AG20443 (cell line): ENCODE measurements at regions not wholly inside any gene's neighbourhood (a gene's known extent, or its start where the extent isn't known, plus 50 kb on each side); places are given as distances from the start of the nearest gene placed in this dataset.
"Not testable (repeated sequence)": the region's sequence is repeated elsewhere in the genome, so short reads cannot be mapped to it uniquely, and the experiment has no call there.

Source experiments
- DNase-seq: peaks from one replicate; pipeline ENCODE4 v3.0.0; 2012; ENCODE audit warnings: low spot score, mixed read lengths

DNA sequence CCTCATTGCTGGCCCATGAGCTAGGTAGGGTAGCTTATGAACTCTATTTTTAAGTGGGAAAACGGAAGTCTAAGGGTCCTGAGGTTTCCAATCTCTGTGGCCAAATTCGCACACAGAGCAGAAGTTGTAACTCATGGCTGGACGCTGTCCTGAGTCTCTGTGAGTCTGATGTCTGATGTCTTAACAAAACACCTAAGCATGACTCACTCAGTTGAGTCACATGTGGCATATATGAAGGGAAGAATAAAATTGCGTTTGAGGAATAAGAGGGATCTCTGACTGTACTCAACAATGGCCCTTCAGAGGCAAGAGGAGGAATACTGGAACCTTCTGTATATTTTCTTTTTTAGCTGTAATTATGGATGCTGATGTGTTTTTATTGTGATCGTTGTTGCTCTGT is 569.7 kb downstream of the RIT2 start:
- DNase-seq, result peak; percentile 19

DNA sequence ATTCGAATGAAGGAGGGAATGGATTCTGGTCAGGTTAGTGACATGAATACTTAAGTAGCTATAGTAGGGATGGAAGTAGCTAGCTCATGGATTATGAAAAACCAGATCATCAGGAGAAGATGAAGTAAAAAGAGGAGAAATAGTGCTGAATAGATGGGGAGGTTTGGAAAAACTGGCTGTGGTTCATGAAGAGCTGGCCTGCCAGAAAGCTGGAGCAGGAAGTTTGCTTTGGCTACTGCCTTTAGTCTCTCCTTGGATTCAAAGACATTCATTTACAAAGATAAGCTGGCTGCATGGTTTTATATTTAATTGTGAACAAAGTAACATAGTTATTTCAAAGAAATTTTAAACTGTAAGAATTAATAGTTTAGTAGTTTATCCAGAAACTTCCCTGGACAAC is 567.0 kb downstream of the RIT2 start:
- no peak for DNase-seq

DNA sequence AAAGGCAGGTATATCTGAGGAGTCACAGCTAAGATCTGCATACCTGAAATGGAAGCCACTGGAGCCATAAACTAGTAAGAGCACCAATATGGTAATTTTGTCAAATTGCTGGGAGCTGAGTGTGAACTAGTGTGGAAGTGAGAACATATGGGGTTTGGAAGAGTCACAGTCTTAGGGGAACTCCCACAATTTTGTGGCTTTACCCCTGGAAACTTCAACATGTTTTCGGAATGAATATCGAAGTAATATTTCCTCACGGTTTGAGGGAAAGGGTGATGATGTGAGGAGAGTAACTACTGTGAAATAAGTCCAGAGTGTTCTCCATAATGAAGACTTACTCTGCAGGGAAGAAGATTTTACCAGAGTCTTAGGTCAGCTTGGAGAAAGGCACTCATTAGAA is 565.9 kb downstream of the RIT2 start:
- peak; percentile 11 for DNase-seq

DNA sequence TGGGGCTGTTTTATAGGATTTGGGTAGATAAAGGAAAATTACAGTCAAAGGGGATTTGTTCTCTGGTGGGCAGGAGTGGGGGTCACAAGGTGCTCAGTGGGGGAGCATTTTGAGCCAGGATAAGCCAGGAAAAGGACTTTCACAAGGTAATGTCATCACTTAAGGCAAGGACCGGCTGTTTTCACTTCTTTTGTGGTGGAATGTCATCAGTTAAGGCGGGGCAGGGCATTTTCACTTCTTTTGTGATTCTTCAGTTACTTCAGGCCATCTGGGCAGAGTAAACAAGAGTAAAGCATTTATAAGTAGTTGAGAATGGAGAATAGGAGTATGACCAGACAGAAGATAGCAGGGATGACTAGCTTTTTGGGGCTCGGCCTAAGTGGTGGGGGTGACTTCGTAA is 562.9 kb downstream of the RIT2 start:
- DNase-seq, result not testable (repeated sequence)

DNA sequence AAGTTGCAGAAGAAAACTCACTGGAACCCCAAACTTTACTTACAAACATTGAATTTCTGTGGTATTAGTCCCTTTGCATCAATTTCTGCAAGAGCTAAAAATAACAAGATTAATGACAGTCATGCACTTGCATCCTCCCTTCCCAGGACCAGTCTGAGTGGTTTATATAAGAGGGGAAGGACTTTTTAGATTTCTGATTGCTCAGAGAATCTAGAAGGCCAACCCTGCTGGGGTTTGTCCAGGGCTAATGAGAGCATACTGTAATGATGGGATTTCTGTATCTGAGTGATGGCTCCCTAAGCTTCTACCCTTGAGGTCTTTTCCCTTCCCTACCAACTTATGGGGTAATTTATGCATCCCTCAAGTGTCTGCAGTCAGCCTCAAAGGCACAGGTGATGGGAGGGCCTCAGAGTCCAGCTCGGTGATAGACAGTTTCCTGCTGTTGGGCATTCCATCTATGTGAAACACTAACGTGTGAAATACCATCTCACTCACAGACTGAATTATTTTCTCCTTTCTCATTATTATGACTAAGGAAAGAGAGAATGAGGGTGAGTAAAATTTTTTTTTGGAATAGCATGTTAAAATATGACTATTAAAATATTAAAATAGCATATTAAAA is 556.3 kb downstream of the RIT2 start:
- peak; percentile 17 for DNase-seq

DNA sequence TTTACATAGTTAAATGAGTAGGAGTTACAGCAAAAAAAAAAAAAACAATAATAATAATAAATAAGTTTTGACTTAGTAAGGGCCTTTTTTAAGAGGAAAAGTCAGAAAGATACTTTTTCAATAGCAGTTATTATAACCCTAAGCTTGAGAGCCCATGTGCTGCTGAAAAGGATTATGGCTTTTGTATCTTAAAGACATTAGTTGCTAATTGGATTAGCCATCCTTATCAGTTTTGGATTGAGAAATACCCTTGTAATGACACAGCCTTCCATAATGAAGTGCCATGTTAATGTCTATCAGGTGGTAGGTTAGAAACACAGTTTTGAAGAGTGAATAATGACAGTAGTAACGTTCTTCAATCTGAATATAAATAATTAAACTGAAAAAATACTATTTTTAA is 554.0 kb downstream of the RIT2 start:
- DNase-seq, result no peak

DNA sequence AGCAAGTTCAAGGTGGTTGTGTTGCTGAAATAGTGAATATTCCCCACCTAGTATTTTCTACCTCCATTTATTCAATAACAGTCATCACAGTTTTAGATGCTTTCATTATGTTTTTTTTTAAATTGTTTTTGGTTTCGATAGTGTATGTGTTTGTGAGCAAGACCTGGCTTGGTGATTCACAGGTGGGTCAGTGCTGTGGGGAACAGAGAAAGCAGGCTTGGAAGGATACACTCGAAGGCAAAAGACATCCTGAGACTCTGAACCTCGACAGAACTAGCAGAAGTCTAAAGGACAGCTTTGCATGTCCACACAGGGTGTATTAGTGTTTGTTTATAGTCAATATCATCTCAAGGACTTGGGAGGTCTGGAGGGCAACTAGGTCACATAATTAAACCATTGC is 551.5 kb downstream of the RIT2 start:
- DNase-seq, result no peak

DNA sequence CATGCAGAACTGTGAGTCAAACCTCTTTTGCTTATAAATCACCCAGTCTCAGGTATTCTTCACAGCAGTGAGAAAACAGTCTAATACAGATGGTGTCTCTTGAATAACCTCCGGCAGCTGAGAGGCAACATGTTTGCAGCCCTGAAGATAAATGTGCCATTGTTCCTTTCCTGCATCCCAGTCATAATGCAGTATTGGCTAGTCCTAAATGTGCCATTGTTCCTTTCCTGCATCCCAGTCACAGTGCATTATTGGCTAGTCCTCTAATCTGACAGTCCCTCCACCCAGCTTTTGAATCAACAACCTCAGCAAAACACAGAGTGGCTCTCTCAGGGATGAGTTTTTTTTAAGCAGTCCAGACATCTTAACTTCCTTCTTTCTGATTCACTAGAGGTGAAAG is 550.7 kb downstream of the RIT2 start:
- no peak for DNase-seq

DNA sequence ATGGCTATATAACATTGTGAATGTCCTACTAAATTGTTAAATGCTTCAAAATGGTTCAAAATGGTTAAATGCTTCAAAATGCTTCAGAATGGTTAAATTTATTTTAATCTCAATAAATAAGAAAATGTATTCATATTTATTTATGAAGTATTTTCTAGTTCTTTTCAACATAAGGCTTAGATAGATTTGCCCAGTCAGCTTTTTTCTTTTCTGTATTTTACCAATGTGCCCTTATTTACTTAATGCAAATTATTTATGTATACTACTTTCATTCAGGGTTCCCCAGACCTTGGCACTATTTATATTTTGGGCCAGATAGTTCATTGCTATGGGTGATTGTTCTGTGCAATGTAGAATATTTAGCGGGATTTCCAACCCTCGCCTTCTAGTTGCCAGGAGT is 546.7 kb downstream of the RIT2 start:
- no peak for DNase-seq

DNA sequence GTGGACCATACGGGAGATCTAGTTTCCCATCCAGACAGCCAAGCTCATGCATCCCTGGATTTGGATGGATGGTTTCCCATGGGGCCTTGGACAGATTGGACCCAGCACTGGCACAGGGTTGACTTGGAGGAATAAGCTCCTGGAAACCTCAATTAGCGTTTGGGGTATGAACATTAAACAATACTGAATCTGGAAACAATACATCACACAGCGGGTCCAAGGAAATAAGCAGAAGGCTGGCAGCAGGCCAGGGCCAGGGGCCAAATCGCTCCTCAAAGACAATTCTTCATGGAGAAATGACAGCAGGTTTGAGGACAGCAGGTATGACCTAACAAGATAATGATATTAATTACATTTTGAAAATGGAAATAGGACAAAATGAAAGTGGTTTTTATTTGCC is 540.6 kb downstream of the RIT2 start:
- no peak for DNase-seq

DNA sequence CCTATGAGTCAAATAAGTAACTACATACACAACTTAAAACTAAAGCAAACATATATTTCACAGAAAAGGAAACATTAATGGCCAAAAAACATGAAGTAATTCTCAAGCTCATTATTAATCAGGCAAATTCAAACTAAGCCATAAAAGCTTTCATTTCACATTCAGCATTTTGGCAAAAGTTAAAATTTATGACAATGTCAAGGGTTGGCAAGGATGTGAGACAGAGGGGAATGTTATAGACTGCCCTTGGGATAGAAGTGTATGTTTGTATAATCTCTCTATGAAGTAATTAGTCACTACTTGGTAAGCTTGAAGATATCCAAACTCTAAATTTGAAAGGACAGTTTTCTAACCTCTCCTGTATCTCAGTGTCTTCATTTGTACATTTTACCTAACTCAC is 539.4 kb downstream of the RIT2 start:
- DNase-seq, result no peak

DNA sequence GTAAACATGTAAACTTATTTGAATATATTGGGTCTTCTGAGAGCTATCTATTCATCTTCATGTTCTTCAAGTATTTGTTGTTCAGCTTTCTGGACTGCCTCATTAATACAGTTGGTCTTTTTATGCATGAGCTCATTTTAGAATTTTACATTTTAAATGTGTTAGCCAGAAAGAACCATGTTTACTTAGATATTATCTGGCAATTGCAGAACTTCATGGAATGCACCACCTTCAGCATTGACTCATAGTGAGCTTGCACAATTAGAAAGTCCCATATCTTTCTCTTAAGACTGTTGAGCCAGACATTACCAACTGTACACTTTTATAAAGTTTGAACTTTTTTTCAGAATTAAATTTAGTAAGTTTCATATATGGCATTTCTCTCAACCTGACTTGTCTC is 536.7 kb downstream of the RIT2 start:
- peak; percentile 14 for DNase-seq

DNA sequence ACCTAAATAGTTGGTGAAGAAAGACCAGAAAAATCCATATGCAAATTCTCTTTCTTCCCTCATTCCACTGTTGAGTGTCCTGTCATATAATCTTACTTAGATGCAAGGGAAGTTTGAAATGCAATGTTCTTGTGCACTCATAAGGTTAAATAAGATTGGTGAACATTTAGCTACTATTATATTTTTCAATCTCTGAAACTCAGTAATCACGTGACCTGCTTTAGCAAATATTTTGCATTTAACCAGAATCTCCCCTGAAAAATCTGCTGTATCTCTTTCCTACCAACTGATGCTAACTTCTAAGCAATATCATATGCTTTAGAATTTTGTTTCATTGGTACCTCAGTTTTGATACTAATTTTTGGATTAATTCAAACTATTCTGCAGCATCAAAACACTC is 533.2 kb downstream of the RIT2 start:
- DNase-seq, result no peak

DNA sequence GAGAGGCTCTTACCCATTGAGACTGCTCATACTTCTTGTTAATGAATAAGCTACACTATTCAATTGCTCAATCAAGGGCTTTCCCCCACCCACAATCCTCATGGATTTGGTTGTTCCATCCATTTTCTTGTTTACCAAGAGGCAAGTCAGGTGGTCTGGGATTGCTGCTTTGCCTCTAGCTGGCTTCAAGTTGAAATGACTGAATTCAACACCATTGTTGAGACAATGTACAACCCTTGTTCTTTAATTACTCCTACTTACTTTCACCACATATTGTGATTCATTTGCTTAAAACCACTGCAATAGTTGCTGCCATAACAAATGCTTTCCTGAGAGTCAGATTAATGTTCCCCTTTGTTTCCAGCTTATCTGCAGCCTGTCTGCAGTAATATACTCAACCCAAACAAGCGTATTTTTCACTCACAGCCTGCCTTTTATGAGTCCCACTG is 532.2 kb downstream of the RIT2 start:
- DNase-seq, result no peak

DNA sequence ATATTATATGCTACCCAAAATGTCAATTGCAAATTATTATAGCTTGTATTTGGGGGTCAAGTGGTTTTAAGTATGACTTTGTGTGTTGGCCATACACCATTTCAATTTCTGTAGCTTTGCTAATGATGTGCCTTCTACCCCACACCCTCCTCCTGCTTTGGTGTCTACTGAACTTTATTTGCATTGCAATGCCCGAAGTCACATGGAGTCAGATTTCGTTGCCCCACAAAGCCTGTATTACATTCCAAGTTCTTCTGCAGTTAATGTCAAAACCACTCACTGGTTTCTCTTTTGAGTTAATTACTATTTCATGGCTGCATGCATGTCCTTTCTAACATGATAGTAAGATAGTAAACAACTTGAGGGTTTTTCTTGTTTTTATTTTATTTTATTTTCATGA is 528.9 kb downstream of the RIT2 start:
- no peak for DNase-seq

DNA sequence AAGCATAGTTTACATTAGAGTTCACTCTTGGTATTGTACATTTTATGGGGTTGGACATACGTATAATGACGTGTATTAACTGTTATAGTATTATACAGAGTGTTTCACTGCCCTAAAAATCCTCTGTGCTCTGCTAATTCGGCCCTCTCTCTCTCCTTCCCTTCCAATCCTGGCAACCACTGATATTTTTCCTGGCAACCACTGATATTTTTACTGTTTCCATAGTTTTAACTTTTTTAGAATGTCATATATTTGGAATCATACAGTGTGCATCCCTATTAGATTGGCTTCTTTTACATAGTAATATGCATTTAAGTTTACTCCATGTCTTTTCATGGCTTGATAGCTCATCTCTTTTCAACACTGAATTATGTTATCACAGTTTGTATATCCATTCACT is 526.7 kb downstream of the RIT2 start:
- DNase-seq, result no peak

DNA sequence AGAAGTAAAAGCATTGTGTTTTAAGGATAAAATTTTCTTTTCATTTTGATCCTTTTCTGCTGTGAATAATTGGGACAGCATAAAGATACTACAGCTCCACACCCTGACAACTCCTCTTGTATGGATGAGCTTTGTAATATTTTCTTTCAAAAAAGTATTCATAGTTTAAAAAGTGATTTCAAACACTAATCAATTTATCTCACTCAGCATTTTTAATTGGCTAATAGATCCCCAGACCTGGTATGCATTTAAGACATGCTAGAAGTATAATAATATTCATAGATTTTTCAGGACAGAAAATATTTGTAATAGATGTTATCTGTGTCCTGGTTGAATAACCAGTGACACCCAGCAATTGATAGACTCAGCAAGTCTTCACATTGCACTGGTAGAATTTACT is 510.7 kb downstream of the RIT2 start:
- no peak for DNase-seq

DNA sequence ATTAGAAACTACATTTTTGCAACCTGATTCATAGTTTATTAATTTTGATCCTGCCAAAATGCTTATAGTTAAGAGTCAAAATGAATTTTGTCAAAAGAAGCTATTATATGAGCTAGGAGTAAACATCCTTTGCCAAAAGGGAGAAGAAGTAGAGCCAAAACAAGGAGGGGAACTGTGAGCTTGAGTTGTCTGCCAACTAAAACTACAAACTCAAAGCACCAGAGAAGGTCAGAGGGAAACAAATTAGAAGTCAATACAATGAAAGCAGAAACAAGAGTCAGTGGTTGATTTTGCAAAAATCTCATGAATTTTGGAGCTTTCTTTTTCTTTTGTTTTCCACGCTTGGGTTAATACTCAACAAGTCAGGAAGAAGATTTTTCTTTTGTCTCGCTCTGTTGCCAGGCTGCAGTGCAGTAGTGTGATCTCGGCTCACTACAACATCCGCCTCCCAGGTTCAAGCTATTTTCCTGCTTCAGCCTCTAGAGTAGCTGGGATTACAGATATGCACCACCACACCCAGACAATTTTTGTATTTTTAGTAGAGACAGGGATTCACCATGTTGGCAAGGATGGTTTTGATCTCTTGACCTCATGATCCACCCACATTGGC is 508.5 kb downstream of the RIT2 start:
- DNase-seq, result no peak

DNA sequence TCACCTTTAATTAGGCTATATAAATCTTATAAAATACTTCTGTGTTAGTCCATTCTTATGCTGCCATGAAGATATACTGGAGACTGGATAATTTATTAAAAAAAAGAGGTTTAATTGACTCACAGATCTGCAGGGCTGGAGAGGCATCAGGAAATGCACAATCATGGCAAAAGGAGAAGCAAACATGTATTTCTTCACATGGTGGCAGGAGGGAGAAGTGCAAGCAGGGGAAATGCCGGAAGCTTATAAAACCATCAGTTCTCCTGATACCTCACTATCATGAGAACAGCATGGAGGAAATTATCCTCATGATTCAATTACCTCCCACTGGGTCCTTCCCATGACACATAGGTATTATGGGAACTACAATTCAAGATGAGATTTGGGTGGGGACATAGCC is 504.4 kb downstream of the RIT2 start:
- DNase-seq, result no peak

DNA sequence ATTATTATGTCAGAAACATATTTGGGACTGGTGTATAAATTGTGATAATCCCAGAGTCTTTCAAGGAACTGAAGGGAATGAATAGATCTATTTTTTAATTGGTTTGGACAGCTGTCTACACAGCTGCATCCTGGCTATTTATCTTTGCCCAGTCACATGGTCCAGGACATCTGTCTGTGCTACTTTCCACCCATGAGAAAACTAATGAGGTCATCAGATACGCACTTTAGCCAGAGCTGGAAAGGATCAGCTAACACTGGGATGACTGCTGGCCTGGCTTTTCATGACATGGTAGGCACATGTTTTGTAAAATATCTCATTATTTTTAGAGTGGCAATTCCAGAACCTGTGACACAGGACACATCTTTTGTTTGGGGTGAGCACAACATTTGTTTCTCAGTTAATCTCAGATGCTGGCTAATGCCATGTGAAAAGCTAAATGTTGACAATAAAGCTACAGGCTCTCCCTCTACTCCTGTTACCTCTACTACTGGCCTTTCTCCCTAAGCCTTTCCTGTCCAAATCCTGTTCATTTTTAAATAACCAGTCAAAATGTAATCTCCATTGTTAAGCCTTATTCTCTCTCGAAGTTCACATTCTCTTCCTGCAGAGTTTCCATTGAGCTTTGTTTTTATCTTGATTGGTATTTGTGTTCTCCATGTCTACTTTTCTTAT is 500.7 kb downstream of the RIT2 start:
- no peak for DNase-seq

DNA sequence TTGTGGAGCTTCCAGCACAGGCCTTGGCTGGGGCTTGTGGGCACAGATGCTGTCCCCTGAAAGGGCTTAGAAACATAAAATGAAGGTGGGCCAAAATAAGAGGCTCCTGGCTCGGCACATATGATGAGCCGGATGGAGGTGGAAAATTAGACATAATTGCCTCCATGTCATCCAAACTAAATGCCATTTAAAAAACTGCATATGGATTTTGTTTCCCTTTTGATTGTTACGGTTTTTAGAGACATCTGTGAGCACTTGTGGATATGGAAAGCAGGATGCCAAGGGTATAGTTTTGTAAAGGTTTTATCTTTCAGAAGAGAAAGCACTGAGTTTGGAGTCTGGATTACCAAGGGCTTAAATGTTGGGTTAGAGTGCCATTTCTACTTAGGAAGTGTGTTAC is 498.3 kb downstream of the RIT2 start:
- DNase-seq, result no peak

DNA sequence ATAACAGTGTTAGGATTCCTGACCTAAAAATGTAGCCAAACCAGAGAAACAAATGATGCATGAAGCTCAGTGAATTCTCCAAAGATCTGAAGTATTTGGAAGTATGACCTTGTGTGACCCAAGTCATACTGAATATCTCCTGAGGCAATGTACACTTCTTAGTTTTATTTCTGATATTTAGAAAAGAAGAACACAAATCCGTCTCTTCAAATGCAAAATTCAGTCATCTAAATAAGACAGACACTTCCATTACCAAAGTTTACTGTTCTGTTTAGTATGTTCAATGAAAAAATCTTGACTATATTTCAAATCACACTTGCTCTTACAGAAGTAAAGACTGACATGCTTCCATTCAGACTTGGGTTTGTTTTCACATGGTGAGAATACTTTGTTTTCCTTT is 495.7 kb downstream of the RIT2 start:
- no peak for DNase-seq

DNA sequence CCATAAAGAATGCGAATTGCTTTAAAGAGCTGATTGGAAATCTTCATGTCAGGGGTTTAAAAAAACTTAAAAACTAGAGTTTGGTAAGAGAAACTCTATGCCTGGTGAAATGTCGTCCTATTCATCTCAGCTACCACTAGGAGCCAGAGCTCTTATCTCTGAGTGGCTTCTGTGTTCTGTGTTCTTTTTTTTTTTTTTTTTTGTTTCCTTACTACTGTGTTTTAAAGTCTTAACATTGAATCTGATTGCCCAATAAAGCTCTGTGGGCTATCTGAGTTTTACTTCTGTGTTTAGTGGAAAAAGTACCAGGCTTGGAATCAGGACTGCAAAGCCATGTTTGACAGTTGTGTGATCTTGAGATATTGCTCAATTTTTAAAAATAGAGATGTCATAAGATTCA is 494.8 kb downstream of the RIT2 start:
- DNase-seq, result no peak

DNA sequence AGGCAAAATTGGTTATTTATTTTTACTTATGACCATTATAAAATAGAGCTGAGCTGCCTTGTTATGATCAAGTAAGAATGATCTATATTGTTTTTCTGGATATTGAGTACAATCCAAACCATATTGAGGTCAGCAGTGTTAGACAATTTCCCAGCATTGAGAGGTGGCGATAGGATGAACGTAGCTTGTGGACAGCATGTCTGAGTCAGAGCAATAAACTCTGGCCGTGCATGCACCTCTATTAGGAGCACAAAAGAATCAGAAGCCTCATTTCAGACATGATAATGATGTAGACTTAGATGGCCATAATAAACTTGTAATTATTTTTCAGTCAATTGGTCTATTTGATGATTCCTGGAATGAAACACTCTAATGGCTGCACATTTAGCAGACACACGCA is 491.6 kb downstream of the RIT2 start:
- no peak for DNase-seq
